ENCODE measurements at regions not wholly inside any gene's neighbourhood (a gene's known extent, or its start where the extent isn't known, plus 50 kb on each side); places are given as distances from the start of the nearest gene placed in this dataset.
A peak's percentile ranks its signal among the peaks of the same experiment; 100 is the strongest.

GRCh38 chr20:22312744-22313346 is 271.5 kb downstream of the FOXA2 start:
- no peak for TF ChIP-seq NR2C2 (CRISPR knock-in tag; IDR thresholded peaks at IDR 0.05)
- TF ChIP-seq, protein P1, sequence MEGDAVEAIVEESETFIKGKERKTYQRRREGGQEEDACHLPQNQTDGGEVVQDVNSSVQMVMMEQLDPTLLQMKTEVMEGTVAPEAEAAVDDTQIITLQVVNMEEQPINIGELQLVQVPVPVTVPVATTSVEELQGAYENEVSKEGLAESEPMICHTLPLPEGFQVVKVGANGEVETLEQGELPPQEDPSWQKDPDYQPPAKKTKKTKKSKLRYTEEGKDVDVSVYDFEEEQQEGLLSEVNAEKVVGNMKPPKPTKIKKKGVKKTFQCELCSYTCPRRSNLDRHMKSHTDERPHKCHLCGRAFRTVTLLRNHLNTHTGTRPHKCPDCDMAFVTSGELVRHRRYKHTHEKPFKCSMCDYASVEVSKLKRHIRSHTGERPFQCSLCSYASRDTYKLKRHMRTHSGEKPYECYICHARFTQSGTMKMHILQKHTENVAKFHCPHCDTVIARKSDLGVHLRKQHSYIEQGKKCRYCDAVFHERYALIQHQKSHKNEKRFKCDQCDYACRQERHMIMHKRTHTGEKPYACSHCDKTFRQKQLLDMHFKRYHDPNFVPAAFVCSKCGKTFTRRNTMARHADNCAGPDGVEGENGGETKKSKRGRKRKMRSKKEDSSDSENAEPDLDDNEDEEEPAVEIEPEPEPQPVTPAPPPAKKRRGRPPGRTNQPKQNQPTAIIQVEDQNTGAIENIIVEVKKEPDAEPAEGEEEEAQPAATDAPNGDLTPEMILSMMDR (IDR thresholded peaks at IDR 0.05), result peak; percentile 52; the same call in 1 of the 2 replicates
- TF ChIP-seq GTF2I (CRISPR knock-in tag; conservative IDR thresholded peaks at IDR 0.05), result no peak
- no peak for TF ChIP-seq ELF4 (CRISPR knock-in tag; IDR thresholded peaks at IDR 0.05; ENCODE audit: low read depth)
- TF ChIP-seq, protein P2, sequence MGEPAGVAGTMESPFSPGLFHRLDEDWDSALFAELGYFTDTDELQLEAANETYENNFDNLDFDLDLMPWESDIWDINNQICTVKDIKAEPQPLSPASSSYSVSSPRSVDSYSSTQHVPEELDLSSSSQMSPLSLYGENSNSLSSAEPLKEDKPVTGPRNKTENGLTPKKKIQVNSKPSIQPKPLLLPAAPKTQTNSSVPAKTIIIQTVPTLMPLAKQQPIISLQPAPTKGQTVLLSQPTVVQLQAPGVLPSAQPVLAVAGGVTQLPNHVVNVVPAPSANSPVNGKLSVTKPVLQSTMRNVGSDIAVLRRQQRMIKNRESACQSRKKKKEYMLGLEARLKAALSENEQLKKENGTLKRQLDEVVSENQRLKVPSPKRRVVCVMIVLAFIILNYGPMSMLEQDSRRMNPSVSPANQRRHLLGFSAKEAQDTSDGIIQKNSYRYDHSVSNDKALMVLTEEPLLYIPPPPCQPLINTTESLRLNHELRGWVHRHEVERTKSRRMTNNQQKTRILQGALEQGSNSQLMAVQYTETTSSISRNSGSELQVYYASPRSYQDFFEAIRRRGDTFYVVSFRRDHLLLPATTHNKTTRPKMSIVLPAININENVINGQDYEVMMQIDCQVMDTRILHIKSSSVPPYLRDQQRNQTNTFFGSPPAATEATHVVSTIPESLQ (CRISPR knock-in tag; IDR thresholded peaks at IDR 0.05), result no peak
- TF ChIP-seq, protein P3, sequence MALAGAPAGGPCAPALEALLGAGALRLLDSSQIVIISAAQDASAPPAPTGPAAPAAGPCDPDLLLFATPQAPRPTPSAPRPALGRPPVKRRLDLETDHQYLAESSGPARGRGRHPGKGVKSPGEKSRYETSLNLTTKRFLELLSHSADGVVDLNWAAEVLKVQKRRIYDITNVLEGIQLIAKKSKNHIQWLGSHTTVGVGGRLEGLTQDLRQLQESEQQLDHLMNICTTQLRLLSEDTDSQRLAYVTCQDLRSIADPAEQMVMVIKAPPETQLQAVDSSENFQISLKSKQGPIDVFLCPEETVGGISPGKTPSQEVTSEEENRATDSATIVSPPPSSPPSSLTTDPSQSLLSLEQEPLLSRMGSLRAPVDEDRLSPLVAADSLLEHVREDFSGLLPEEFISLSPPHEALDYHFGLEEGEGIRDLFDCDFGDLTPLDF (CRISPR knock-in tag; IDR thresholded peaks at IDR 0.05), result no peak
